HepG2 (cell line): ENCODE measurements at regions not wholly inside any gene's neighbourhood (a gene's known extent, or its start where the extent isn't known, plus 50 kb on each side); places are given as distances from the start of the nearest gene placed in this dataset.

Experiments
- ATAC-seq: fragments of 200-7000 bp; cut with Tn5 transposase; 3 replicates; pipeline ENCODE4 v1.9.1; 2020; ENCODE audit warnings: mild to moderate bottlenecking, moderate library complexity
- BruUV-seq: library from RNA; stranded (reverse); fragments of 400-500 nt; replicated peaks from 2 replicates; lab custom pipeline; 2021; lab: Mats Ljungman, UMichigan
- CTCF ChIA-PET: fragments of 300-600 bp; formaldehyde crosslinking; extraction: SDS; loops from one replicate; lab custom pipeline; 2021; ENCODE audit warnings: low total read pairs, inconsistent platforms, low intra/inter-chr PET ratio; lab: Yijun Ruan, JAX
- POLR2A ChIA-PET: fragments of 350-600 bp; sonication (Branson Sonifier 250); formaldehyde crosslinking; loops from one replicate; lab custom pipeline; 2020; ENCODE audit warnings: antibody characterized with exemption, inconsistent platforms; lab: Yijun Ruan, JAX
- DNase-seq: peaks from one replicate; pipeline ENCODE4 v3.0.0-alpha.2; 2015; ENCODE audit warnings: low spot score
- FAIRE-seq: peaks from 3 replicates; lab custom pipeline; 2011; peaks lifted over from hg19 to GRCh38; lab: Jason Lieb, UNC
- H2AFZ ChIP-seq: one replicate; pipeline ENCODE4 v1.6.1; 2011; ENCODE audit warnings: low read length, inconsistent platforms
- H3K27ac ChIP-seq: fragments of 300-600 bp; 3 replicates; pipeline ENCODE4 v1.8.0; 2011; ENCODE audit warnings: mixed run types, mild to moderate bottlenecking, mixed read lengths, low read length, inconsistent platforms; ENCODE audit not compliant: insufficient read depth; ENCODE audit errors: extremely low read length
- H3K27me3 ChIP-seq, 2 experiments: fragments of 200-600 bp in 1 of 2; 2 replicates in 1 of 2; 3 replicates in 1 of 2; pipeline versions ENCODE4 v1.6.0 to v1.8.0; 2011; ENCODE audit warnings: low read length in 2 of 2, mild to moderate bottlenecking in 2 of 2, moderate library complexity in 2 of 2, inconsistent platforms in 1 of 2; ENCODE audit not compliant: insufficient read depth in 2 of 2, control insufficient read depth in 1 of 2
- H3K36me3 ChIP-seq, 2 experiments: fragments of 200-600 bp in 1 of 2; replicated peaks in 1 of 2; 2 replicates in 1 of 2; 3 replicates in 1 of 2; pipeline versions ENCODE4 v1.5.1 to v1.8.0; 2011; ENCODE audit warnings: low read length in 2 of 2, inconsistent platforms in 1 of 2; ENCODE audit not compliant: insufficient read depth in 2 of 2, control insufficient read depth in 1 of 2
- H3K4me1 ChIP-seq: 2 replicates; pipeline ENCODE4 v1.5.1; 2012; ENCODE audit warnings: low read length, inconsistent platforms; ENCODE audit not compliant: insufficient read depth
- H3K4me2 ChIP-seq: 2 replicates; pipeline ENCODE4 v1.6.0; 2011; ENCODE audit warnings: low read depth, low read length, inconsistent platforms
- H3K4me3 ChIP-seq, 3 experiments: fragments of 200-600 bp in 1 of 3; sonication (generic), shearing (Covaris generic) in 1 of 3; replicated peaks in 1 of 3; 2 replicates each; pipeline ENCODE4 v1.5.1; 2011 to 2016; ENCODE audit warnings: low read length in 3 of 3, inconsistent platforms in 2 of 3, low read depth in 2 of 3, mild to moderate bottlenecking in 2 of 3, control low read depth in 1 of 3, mixed read lengths in 1 of 3; ENCODE audit not compliant: insufficient read depth in 1 of 3
- H3K79me2 ChIP-seq: one replicate; pipeline ENCODE4 v1.6.1; 2011; ENCODE audit warnings: low read length, inconsistent platforms; ENCODE audit not compliant: insufficient read depth
- H3K9ac ChIP-seq: 2 replicates; pipeline ENCODE4 v1.6.0; 2011; ENCODE audit warnings: mild to moderate bottlenecking, low read depth, low read length, inconsistent platforms; ENCODE audit not compliant: insufficient read depth
- H3K9me3 ChIP-seq: 2 replicates; pipeline ENCODE4 v1.5.1; 2012; ENCODE audit warnings: mild to moderate bottlenecking, low read length
- H4K20me1 ChIP-seq: 2 replicates; pipeline ENCODE4 v1.6.0; 2011; ENCODE audit warnings: inconsistent platforms, mild to moderate bottlenecking, low read length, moderate library complexity; ENCODE audit not compliant: insufficient read depth
- DPF2 ChIP-seq: sonication (generic); formaldehyde crosslinking; IDR thresholded peaks from 2 replicates; pipeline ENCODE4 v1.4.0; 2020; ENCODE audit warnings: mild to moderate bottlenecking, low read depth, missing genetic modification reagents, borderline replicate concordance
- GFI1 ChIP-seq: sonication (generic); formaldehyde crosslinking; IDR thresholded peaks from 2 replicates; pipeline ENCODE4 v1.5.0; 2020; ENCODE audit warnings: missing genetic modification reagents, mild to moderate bottlenecking, borderline replicate concordance
- JUNB ChIP-seq: sonication (generic); formaldehyde crosslinking; IDR thresholded peaks from 2 replicates; pipeline ENCODE4 v1.8.0; 2022; ENCODE audit warnings: missing genetic modification reagents, mild to moderate bottlenecking, borderline replicate concordance
- NPAS2 ChIP-seq: sonication (generic); formaldehyde crosslinking; IDR thresholded peaks from 2 replicates; pipeline ENCODE4 v1.8.0; 2022; ENCODE audit warnings: mild to moderate bottlenecking, missing genetic modification reagents, borderline replicate concordance
- SMAD1 ChIP-seq: sonication (generic); formaldehyde crosslinking; IDR thresholded peaks from 2 replicates; pipeline ENCODE4 v1.4.0; 2020; ENCODE audit warnings: missing genetic modification reagents, low read depth, mild to moderate bottlenecking, borderline replicate concordance
- ZFP37 ChIP-seq: sonication (generic); formaldehyde crosslinking; IDR thresholded peaks from 2 replicates; pipeline ENCODE4 v1.4.0; 2020; ENCODE audit warnings: missing genetic modification reagents, borderline replicate concordance
- ZNF121 ChIP-seq: sonication (generic); formaldehyde crosslinking; IDR thresholded peaks from 2 replicates; pipeline ENCODE4 v1.5.0; 2020; ENCODE audit warnings: mild to moderate bottlenecking, missing genetic modification reagents
- ZNF225 ChIP-seq: sonication (generic); formaldehyde crosslinking; IDR thresholded peaks from 2 replicates; pipeline ENCODE4 v1.4.0; 2020; ENCODE audit warnings: mild to moderate bottlenecking, missing genetic modification reagents
- ZNF432 ChIP-seq: sonication (generic); formaldehyde crosslinking; IDR thresholded peaks from 2 replicates; pipeline ENCODE4 v1.5.0; 2020; ENCODE audit warnings: missing genetic modification reagents, mild to moderate bottlenecking, borderline replicate concordance
- ZNF605 ChIP-seq: sonication (generic); formaldehyde crosslinking; IDR thresholded peaks from 2 replicates; pipeline ENCODE4 v1.8.0; 2022; ENCODE audit warnings: mild to moderate bottlenecking, missing genetic modification reagents
- WGBS: methylation state at CpG from one replicate; pipeline ENCODE4 v1.1.6; 2017; ENCODE audit warnings: low lambda C conversion rate; 5-methylcytosine and 5-hydroxymethylcytosine counted together
- in situ Hi-C: cut with HindIII; loops from 2 replicates; pipeline ENCODE4 v1.10.0; 2017; ENCODE audit warnings: low pct_unique_long_range_greater_than_20kb; ENCODE audit not compliant: extremely low pct_ligation_motif_present
- intact Hi-C: fragments of 100-400 bp; cut with micrococcal nuclease; formaldehyde crosslinking; loops from one replicate; pipeline ENCODE4 v1.10.0; 2022; ENCODE audit not compliant: unreplicated experiment
- TF ChIP-seq, protein P1 (sequence below): fragments of 450-650 bp; IDR thresholded peaks from 2 replicates; pipeline ENCODE4 v1.6.1; 2017
- TF ChIP-seq, protein P2 (sequence below): sonication (generic); formaldehyde crosslinking; IDR thresholded peaks from 2 replicates; pipeline ENCODE4 v1.4.0; 2020; ENCODE audit warnings: missing genetic modification reagents
- TF ChIP-seq, protein P3 (sequence below): sonication (generic); formaldehyde crosslinking; IDR thresholded peaks from 2 replicates; pipeline ENCODE4 v1.9.0; 2022; ENCODE audit warnings: low read depth, missing genetic modification reagents
- TF ChIP-seq, protein P4 (sequence below): sonication (generic); formaldehyde crosslinking; IDR thresholded peaks from 2 replicates; pipeline ENCODE4 v1.8.0; 2022; ENCODE audit warnings: mild to moderate bottlenecking, missing genetic modification reagents, borderline replicate concordance
- TF ChIP-seq, protein P5 (sequence below): IDR thresholded peaks from 2 replicates; pipeline ENCODE4 v1.6.1; 2016; ENCODE audit warnings: control low read depth

DNA sequence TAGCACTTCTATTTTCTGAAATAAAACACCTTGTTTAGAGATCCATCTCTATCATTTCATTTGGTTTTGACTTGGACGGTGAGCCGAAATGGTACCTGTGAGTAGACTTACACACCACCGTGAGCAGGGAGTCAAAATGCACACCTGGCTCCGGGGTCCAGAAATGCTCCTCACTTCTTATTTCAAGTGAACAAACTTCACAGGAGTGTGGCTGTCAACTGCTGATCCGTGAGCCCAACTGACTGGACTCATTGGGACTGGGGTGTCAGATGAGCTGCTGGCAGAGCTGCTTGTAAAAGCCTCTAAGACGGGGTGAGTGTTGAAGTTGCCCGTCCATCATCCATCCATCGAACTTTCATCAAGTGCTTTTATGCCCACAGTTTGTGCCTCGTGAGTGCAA is 435.5 kb downstream of the GLRX3 start (continued):
- TF ChIP-seq JUNB (CRISPR knock-in tag), result no peak

DNA sequence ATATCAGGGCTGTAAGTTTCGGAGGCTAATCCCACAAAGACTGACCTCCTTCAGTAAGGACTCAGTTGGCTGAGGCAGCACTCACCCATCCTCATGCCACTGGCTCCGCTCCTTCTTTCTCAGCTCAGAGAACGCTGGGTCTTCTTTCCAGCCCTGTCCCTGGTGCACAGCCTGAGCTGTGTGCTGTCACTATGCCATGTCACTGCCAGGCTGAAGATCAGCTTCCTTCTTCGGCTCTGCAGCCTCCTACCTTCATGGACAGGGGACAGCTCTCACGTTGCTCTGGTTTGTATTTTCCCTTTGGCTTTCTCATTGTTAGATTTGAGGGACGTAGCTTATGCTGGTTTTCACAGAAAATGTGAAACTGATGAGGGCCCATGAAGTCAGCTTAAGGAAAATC is 437.3 kb downstream of the GLRX3 start:
- Histone ChIP-seq H3K27ac (no peak overlapping the region), H3K4me3 (no peak overlapping the region), H3K9ac (no peak overlapping the region), H3K79me2 (no peaks in the 10 kb centered on the region), H3K27me3 (peaks cover 1 to 37% of the 10 kb centered on the region in 2 experiments; a peak in 4 of 5 replicates), H4K20me1 (no peaks in the 10 kb centered on the region), H3K4me2 (no peak overlapping the region), H2AFZ (no peak overlapping the region), H3K4me1 (no peaks in the 10 kb centered on the region), H3K9me3 (no peaks in the 10 kb centered on the region), H3K36me3 (no peaks in the 10 kb centered on the region)
- FAIRE-seq, result no peak
- intact Hi-C loops, result no loop called here
- in situ Hi-C loops, result no loop called here
- DNase-seq, result no peak
- CTCF ChIA-PET, result no interaction called here
- POLR2A ChIA-PET, result no interaction called here
- no peak for ATAC-seq
- WGBS, result 7% methylated on average over 5 of the region's 6 CpGs
- no TSS peak for BruUV-seq
- TF ChIP-seq NPAS2 (CRISPR knock-in tag) (no peak), GFI1 (CRISPR knock-in tag) (no peak), ZNF225 (CRISPR knock-in tag) (no peak), SMAD1 (CRISPR knock-in tag) (no peak), ZNF605 (CRISPR knock-in tag) (no peak), DPF2 (CRISPR knock-in tag) (no peak), ZNF121 (CRISPR knock-in tag) (no peak), ZNF432 (CRISPR knock-in tag) (no peak), ZFP37 (no peak)
- TF ChIP-seq, protein P1, sequence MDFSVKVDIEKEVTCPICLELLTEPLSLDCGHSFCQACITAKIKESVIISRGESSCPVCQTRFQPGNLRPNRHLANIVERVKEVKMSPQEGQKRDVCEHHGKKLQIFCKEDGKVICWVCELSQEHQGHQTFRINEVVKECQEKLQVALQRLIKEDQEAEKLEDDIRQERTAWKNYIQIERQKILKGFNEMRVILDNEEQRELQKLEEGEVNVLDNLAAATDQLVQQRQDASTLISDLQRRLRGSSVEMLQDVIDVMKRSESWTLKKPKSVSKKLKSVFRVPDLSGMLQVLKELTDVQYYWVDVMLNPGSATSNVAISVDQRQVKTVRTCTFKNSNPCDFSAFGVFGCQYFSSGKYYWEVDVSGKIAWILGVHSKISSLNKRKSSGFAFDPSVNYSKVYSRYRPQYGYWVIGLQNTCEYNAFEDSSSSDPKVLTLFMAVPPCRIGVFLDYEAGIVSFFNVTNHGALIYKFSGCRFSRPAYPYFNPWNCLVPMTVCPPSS, result no peak
- TF ChIP-seq, protein P2, sequence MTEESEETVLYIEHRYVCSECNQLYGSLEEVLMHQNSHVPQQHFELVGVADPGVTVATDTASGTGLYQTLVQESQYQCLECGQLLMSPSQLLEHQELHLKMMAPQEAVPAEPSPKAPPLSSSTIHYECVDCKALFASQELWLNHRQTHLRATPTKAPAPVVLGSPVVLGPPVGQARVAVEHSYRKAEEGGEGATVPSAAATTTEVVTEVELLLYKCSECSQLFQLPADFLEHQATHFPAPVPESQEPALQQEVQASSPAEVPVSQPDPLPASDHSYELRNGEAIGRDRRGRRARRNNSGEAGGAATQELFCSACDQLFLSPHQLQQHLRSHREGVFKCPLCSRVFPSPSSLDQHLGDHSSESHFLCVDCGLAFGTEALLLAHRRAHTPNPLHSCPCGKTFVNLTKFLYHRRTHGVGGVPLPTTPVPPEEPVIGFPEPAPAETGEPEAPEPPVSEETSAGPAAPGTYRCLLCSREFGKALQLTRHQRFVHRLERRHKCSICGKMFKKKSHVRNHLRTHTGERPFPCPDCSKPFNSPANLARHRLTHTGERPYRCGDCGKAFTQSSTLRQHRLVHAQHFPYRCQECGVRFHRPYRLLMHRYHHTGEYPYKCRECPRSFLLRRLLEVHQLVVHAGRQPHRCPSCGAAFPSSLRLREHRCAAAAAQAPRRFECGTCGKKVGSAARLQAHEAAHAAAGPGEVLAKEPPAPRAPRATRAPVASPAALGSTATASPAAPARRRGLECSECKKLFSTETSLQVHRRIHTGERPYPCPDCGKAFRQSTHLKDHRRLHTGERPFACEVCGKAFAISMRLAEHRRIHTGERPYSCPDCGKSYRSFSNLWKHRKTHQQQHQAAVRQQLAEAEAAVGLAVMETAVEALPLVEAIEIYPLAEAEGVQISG (CRISPR knock-in tag), result no peak
- TF ChIP-seq, protein P3, sequence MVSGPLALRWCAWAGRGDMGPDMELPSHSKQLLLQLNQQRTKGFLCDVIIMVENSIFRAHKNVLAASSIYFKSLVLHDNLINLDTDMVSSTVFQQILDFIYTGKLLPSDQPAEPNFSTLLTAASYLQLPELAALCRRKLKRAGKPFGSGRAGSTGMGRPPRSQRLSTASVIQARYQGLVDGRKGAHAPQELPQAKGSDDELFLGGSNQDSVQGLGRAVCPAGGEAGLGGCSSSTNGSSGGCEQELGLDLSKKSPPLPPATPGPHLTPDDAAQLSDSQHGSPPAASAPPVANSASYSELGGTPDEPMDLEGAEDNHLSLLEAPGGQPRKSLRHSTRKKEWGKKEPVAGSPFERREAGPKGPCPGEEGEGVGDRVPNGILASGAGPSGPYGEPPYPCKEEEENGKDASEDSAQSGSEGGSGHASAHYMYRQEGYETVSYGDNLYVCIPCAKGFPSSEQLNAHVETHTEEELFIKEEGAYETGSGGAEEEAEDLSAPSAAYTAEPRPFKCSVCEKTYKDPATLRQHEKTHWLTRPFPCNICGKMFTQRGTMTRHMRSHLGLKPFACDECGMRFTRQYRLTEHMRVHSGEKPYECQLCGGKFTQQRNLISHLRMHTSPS (CRISPR knock-in tag), result no peak
- TF ChIP-seq, protein P4, sequence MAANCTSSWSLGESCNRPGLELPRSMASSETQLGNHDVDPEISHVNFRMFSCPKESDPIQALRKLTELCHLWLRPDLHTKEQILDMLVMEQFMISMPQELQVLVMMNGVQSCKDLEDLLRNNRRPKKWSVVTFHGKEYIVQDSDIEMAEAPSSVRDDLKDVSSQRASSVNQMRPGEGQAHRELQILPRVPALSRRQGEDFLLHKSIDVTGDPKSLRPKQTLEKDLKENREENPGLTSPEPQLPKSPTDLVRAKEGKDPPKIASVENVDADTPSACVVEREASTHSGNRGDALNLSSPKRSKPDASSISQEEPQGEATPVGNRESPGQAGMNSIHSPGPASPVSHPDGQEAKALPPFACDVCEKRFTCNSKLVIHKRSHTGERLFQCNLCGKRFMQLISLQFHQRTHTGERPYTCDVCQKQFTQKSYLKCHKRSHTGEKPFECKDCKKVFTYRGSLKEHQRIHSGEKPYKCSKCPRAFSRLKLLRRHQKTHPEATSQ (CRISPR knock-in tag), result no peak
- TF ChIP-seq, protein P5, sequence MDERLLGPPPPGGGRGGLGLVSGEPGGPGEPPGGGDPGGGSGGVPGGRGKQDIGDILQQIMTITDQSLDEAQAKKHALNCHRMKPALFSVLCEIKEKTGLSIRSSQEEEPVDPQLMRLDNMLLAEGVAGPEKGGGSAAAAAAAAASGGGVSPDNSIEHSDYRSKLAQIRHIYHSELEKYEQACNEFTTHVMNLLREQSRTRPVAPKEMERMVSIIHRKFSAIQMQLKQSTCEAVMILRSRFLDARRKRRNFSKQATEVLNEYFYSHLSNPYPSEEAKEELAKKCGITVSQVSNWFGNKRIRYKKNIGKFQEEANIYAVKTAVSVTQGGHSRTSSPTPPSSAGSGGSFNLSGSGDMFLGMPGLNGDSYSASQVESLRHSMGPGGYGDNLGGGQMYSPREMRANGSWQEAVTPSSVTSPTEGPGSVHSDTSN (CRISPR knock-in tag), result no peak
